Spleen (tissue), 11 donors: ENCODE measurements at regions not wholly inside any gene's neighbourhood (a gene's known extent, or its start where the extent isn't known, plus 50 kb on each side); places are given as distances from the start of the nearest gene placed in this dataset.

Experiments
- DNase-seq: peaks from one replicate; pipeline ENCODE4 v3.0.0-alpha.2; 2020
- H3K27ac ChIP-seq, 8 donors: fragments of 200-600 bp; sonication (generic) in 7 of 8; 1 replicate in 4 of 8; 2 replicates in 4 of 8; pipeline versions ENCODE4 v1.5.0 to v1.8.0; 2016 to 2021; ENCODE audit warnings: inconsistent platforms in 4 of 8, mild to moderate bottlenecking in 4 of 8, moderate library complexity in 1 of 8
- H3K27me3 ChIP-seq, 7 donors: fragments of 200-600 bp; sonication (generic) in 6 of 7; replicated peaks in 1 of 7; 1 replicate in 4 of 7; 2 replicates in 3 of 7; pipeline versions ENCODE4 v1.5.0 to v1.8.0; 2016 to 2021; ENCODE audit warnings: inconsistent platforms in 3 of 7, mild to moderate bottlenecking in 1 of 7
- H3K36me3 ChIP-seq, 6 donors: fragments of 200-600 bp; sonication (generic) in 5 of 6; 1 replicate in 4 of 6; 2 replicates in 2 of 6; pipeline versions ENCODE4 v1.5.0 to v1.8.0; 2016 to 2021; ENCODE audit warnings: inconsistent platforms in 2 of 6
- H3K4me1 ChIP-seq, 6 donors: fragments of 200-600 bp; sonication (generic) in 5 of 6; 1 replicate in 3 of 6; 2 replicates in 3 of 6; pipeline versions ENCODE4 v1.5.0 to v1.8.0; 2016 to 2021; ENCODE audit warnings: inconsistent platforms in 3 of 6
- H3K4me3 ChIP-seq, 8 donors: fragments of 200-600 bp; sonication (generic) in 7 of 8; 1 replicate in 4 of 8; 2 replicates in 4 of 8; pipeline versions ENCODE4 v1.5.0 to v1.8.0; 2016 to 2021; ENCODE audit warnings: inconsistent platforms in 4 of 8, mild to moderate bottlenecking in 4 of 8, moderate library complexity in 2 of 8
- H3K9me3 ChIP-seq, 8 donors: fragments of 200-600 bp; sonication (generic) in 7 of 8; 1 replicate in 4 of 8; 2 replicates in 4 of 8; pipeline versions ENCODE4 v1.5.0 to v1.8.0; 2016 to 2021; ENCODE audit warnings: inconsistent platforms in 4 of 8
- POLR2A ChIP-seq, 3 donors: fragments of 450-650 bp; IDR thresholded peaks; one replicate each; pipeline ENCODE4 v1.5.1; 2017; ENCODE audit warnings: antibody characterized with exemption in 3 of 3, mild to moderate bottlenecking in 1 of 3
- POLR2AphosphoS5 ChIP-seq, 3 donors: sonication (generic); formaldehyde crosslinking; IDR thresholded peaks; one replicate each; pipeline ENCODE4 v1.5.1; 2017; ENCODE audit warnings: antibody characterized with exemption in 3 of 3
- WGBS, 5 donors: extraction: QIAGEN DNeasy Blood & Tissue Kit in 3 of 5; methylation state at CpG; one replicate each; pipeline versions ENCODE4 v1.1.5 to v1.1.7; 2013 to 2018; 5-methylcytosine and 5-hydroxymethylcytosine counted together
- intact Hi-C: fragments of 100-400 bp; cut with DNase I; formaldehyde crosslinking; loops from one replicate; pipeline ENCODE4 v1.15.0; 2023; ENCODE audit warnings: low total_unique reads
- TF ChIP-seq, protein P1 (sequence below), 11 experiments: fragments of 200-600 bp in 7 of 11; fragments of 450-650 bp in 4 of 11; sonication (generic) in 4 of 11; IDR thresholded peaks in 8 of 11; conservative IDR thresholded peaks in 3 of 11; 1 replicate in 7 of 11; 2 replicates in 4 of 11; pipeline versions ENCODE4 v1.4.0 to v1.8.0; 2016 to 2021; ENCODE audit warnings: antibody characterized with exemption in 11 of 11, inconsistent platforms in 4 of 11, mild to moderate bottlenecking in 1 of 11
- donor health status: healthy with polysubstance abuse.
- donor health status: DM: no; HTN: no; CAD: no; lungs with moderate emphysema.
- donor health status: DM: no; HTN: no; CAD: no.
- donor health status: Bipolar disorder and iron deficiency.
- donor health status: healthy.
- donor health status: DM: no; HTN: no; CAD: no.
- donor health status: DM: yes; HTN: yes; CAD: no.

DNA sequence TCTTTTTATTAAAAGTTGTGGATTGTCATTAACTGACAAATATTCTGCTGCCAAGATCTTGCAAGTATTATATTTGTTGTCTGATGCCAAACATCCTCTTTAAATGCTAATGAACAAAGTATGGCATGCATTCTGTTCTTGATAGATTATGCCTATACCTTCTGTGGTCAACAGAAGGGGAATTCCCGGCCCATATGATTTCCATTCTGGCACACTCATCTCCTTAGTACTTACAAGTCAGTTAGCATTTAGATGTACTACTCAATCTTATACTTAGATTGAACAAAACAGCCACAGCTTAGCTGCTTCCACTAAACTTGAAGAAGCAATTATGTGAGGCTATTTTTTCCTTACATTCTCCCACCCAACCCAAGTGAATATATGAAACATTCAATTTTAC is 246.1 kb upstream of the DACH1 start:
- no peak overlapping the region for H3K4me3 ChIP-seq
- H3K4me1 ChIP-seq: no peaks in the 10 kb centered on the region
- intact Hi-C loops: no loop called here
- TF ChIP-seq, protein P1, sequence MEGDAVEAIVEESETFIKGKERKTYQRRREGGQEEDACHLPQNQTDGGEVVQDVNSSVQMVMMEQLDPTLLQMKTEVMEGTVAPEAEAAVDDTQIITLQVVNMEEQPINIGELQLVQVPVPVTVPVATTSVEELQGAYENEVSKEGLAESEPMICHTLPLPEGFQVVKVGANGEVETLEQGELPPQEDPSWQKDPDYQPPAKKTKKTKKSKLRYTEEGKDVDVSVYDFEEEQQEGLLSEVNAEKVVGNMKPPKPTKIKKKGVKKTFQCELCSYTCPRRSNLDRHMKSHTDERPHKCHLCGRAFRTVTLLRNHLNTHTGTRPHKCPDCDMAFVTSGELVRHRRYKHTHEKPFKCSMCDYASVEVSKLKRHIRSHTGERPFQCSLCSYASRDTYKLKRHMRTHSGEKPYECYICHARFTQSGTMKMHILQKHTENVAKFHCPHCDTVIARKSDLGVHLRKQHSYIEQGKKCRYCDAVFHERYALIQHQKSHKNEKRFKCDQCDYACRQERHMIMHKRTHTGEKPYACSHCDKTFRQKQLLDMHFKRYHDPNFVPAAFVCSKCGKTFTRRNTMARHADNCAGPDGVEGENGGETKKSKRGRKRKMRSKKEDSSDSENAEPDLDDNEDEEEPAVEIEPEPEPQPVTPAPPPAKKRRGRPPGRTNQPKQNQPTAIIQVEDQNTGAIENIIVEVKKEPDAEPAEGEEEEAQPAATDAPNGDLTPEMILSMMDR (IDR thresholded peaks at IDR 0.05 in 8 of 11, conservative IDR thresholded peaks at IDR 0.05 in 3 of 11): no peak
- no peak for TF ChIP-seq POLR2AphosphoS5 (IDR thresholded peaks at IDR 0.05)
- TF ChIP-seq POLR2A (IDR thresholded peaks at IDR 0.05): no peak
- no peaks in the 10 kb centered on the region for H3K27me3 ChIP-seq
- peaks cover 0 to 5% (median 0%) of the 10 kb centered on the region in 8 donors for H3K9me3 ChIP-seq
- 76 to 95% (median 82%) methylated on average over 1 of the region's 1 CpG for WGBS, 5 donors
- H3K27ac ChIP-seq: no peak overlapping the region
- no peaks in the 10 kb centered on the region for H3K36me3 ChIP-seq
- no peak for DNase-seq

DNA sequence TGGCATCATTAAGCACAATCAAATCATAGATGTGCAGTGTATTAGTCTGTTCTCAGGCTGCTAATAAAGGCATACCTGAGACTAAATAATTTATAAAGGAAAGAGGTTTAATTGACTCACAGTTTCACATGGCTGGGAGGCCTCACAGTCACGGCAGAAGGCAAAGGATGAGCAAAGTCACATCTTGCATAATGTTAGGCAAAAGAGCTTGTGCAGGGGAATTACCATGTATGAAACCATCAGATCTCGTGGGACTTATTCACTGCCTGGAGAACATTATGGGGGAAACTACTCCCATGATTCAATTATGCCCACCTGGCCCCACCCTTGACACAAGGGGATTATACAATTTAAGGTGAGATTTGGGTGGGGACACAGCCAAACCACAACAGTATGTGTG is 245.2 kb upstream of the DACH1 start:
- peaks cover 0 to 10% (median 6%) of the 10 kb centered on the region in 8 donors for H3K9me3 ChIP-seq
- DNase-seq: no peak
- H3K4me3 ChIP-seq: no peak overlapping the region
- no peak for TF ChIP-seq POLR2A (IDR thresholded peaks at IDR 0.05)
- TF ChIP-seq, protein P1 (IDR thresholded peaks at IDR 0.05 in 8 of 11, conservative IDR thresholded peaks at IDR 0.05 in 3 of 11): no peak
- TF ChIP-seq POLR2AphosphoS5 (IDR thresholded peaks at IDR 0.05): no peak
- H3K27me3 ChIP-seq: no peaks in the 10 kb centered on the region
- H3K36me3 ChIP-seq: no peaks in the 10 kb centered on the region
- H3K27ac ChIP-seq: no peak overlapping the region
- H3K4me1 ChIP-seq: no peaks in the 10 kb centered on the region
- WGBS, 5 donors: 74 to 81% (median 79%) methylated on average over 2 of the region's 2 CpGs
- intact Hi-C loops: no loop called here

DNA sequence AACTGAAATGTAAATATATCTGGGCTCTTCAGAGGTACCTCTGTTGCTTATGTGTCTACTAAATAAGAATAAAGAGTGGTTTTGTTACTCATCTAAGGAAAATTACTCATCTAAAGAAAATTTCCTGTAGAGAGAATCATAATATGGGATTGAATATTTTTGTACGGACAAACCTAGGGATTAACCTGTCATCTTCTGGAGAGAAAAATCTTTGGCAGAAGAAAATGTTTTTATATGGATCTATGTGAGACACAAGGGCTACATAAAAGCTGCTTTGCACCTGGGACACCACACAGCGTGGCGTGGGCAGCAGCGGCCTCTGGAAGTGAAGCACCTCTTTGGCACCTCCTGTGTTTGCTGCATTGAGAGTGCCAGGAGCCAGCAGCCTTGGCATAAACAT is 242.9 kb upstream of the DACH1 start:
- no peaks in the 10 kb centered on the region for H3K36me3 ChIP-seq
- no peak overlapping the region for H3K4me3 ChIP-seq
- peaks cover 0 to 15% (median 9%) of the 10 kb centered on the region in 8 donors for H3K9me3 ChIP-seq
- intact Hi-C loops: no loop called here
- DNase-seq: no peak
- no peak for TF ChIP-seq POLR2A (IDR thresholded peaks at IDR 0.05)
- TF ChIP-seq, protein P1 (IDR thresholded peaks at IDR 0.05 in 8 of 11, conservative IDR thresholded peaks at IDR 0.05 in 3 of 11): no peak
- TF ChIP-seq POLR2AphosphoS5 (IDR thresholded peaks at IDR 0.05): no peak
- H3K27ac ChIP-seq: no peak overlapping the region
- no peaks in the 10 kb centered on the region for H3K27me3 ChIP-seq
- WGBS, 5 donors: 91 to 98% (median 92%) methylated on average over 4 of the region's 4 CpGs
- H3K4me1 ChIP-seq: no peaks in the 10 kb centered on the region

DNA sequence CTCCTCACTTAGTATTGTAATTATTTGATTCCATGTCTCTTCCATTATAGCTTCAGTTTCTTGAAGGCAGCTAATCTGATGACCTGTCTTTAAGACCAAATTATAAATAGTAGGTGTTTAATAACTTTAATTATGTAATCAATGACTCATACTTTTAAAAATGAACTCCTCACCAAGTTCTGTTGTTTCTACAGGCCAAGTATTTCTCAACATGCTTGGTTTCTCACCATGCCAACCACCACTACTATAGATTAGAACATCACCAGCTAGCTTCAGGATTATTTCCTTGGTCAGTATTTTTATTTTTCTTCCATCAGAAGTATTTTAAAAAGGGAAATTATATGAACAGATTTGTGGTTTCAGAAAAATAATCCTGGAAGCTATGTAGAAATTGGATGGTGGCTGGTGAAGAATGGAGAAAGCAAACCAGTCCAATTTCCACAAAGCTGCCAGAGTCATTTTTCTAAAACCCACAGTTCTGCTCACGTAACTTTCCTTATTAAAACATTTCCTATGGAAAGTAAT is 237.7 kb upstream of the DACH1 start:
- H3K27ac ChIP-seq: no peak overlapping the region
- H3K4me3 ChIP-seq: no peak overlapping the region
- TF ChIP-seq, protein P1 (IDR thresholded peaks at IDR 0.05 in 8 of 11, conservative IDR thresholded peaks at IDR 0.05 in 3 of 11): no peak
- TF ChIP-seq POLR2A (IDR thresholded peaks at IDR 0.05) (no peak), POLR2AphosphoS5 (IDR thresholded peaks at IDR 0.05) (no peak)
- no peaks in the 10 kb centered on the region for H3K4me1 ChIP-seq
- 27 to 94% (median 81%) methylated on average over 1 of the region's 1 CpG for WGBS, 5 donors
- H3K36me3 ChIP-seq: no peaks in the 10 kb centered on the region
- no peak for DNase-seq
- H3K9me3 ChIP-seq: peaks cover 0 to 15% (median 9%) of the 10 kb centered on the region in 8 donors
- no peaks in the 10 kb centered on the region for H3K27me3 ChIP-seq
- intact Hi-C loops: no loop called here
